SJSA1 (cell line): ENCODE measurements at regions not wholly inside any gene's neighbourhood (a gene's known extent, or its start where the extent isn't known, plus 50 kb on each side); places are given as distances from the start of the nearest gene placed in this dataset.

Experiments
- DNase-seq, 2 experiments: peaks; one replicate each; pipeline ENCODE4 v3.0.0-alpha.2; 2015 to 2020; ENCODE audit warnings: low spot score in 2 of 2, low read depth in 1 of 2
- H3K27ac ChIP-seq: fragments of 250-450 bp; sonication (Bioruptor Pico); 2 replicates; pipeline ENCODE4 v1.5.1; 2020; ENCODE audit warnings: mild to moderate bottlenecking, moderate library complexity
- H3K27me3 ChIP-seq: fragments of 250-450 bp; sonication (Bioruptor Pico); replicated peaks from 2 replicates; pipeline ENCODE4 v1.5.1; 2020; ENCODE audit warnings: mild to moderate bottlenecking, moderate library complexity
- H3K36me3 ChIP-seq: fragments of 250-450 bp; sonication (Bioruptor Pico); 2 replicates; pipeline ENCODE4 v1.5.1; 2020; ENCODE audit warnings: mild to moderate bottlenecking
- H3K4me1 ChIP-seq: fragments of 250-450 bp; sonication (Bioruptor Pico); replicated peaks from 2 replicates; pipeline ENCODE4 v1.6.1; 2021; ENCODE audit warnings: mild to moderate bottlenecking
- H3K4me3 ChIP-seq: fragments of 250-450 bp; sonication (Bioruptor Pico); 2 replicates; pipeline ENCODE4 v1.5.1; 2020; ENCODE audit warnings: mild to moderate bottlenecking
- H3K9me3 ChIP-seq: fragments of 250-450 bp; sonication (Bioruptor Pico); replicated peaks from 2 replicates; pipeline ENCODE4 v1.5.1; 2020; ENCODE audit warnings: mild to moderate bottlenecking

DNA sequence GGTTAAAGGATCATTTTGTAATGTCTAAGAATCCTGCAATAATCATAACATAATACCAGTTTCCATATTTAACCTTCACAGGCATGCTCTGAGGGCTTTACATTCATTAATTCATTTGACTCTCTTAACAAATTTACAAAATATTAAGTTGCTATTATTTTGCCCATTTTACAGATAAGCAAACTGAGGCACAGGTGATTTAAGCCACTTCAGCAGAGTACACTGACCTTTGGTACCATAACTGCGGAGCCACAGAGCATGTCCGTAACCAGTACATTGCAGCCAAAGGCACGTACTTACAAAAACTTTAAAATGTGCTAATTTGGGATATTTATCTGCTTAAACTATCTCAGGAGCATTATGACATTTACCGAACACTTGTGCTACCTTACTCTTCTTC, 169.4 kb upstream of the MYO16 start:
- Histone ChIP-seq H3K9me3 (no peaks in the 10 kb centered on the region; the same call in 1 of the 2 replicates), H3K27ac (no peak overlapping the region), H3K27me3 (peaks cover 8% of the 10 kb centered on the region), H3K36me3 (no peaks in the 10 kb centered on the region), H3K4me1 (peaks cover 12% of the 10 kb centered on the region), H3K4me3 (no peak overlapping the region)
- no peak for DNase-seq

DNA sequence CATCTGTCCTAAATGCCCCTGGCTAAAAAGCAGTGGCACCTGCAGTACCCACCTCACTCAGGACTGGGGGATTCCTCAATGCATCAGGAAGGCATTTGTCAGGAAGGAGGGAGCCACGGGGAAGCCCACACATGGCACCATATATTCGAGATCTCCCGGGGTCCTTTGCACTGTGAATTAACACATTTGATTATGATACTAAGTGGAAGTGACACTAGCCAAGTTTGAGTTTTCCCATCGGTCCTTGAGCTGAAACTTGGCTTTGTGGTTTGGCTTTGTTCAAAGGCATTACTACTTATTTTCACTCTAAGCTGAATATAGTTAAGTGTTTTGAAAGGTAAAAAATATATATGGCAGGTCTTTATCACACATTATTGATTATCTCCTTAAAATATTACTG, 168.7 kb upstream of the MYO16 start:
- Histone ChIP-seq H3K27me3 (peaks cover 7% of the 10 kb centered on the region), H3K4me3 (no peak overlapping the region), H3K27ac (no peak overlapping the region), H3K9me3 (no peaks in the 10 kb centered on the region; the same call in 1 of the 2 replicates), H3K4me1 (peaks cover 12% of the 10 kb centered on the region), H3K36me3 (no peaks in the 10 kb centered on the region)
- DNase-seq, result no peak

DNA sequence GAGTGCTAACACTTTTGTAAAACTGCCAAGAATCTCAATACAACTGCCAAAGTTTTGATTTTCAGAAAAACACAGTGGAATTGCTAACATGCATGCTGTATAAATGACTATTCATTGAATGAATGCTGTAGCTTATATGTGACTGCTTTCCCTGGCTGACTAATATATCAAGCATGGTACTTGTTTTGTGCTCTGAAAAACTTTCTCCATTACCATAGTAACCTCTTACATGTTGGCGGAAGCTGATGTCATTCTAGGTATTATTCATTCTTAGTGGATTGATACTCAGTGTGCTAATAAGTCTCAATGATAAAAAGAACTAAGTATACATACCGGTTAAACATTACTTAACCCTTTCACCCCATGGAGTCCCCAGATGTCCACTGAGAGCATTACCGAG, 166.1 kb upstream of the MYO16 start:
- H3K27ac ChIP-seq, result peak overlapping the region; percentile 69
- no peaks in the 10 kb centered on the region; the same call in none of the 2 replicates for H3K27me3 ChIP-seq
- DNase-seq, result peak in 1 of 2 experiments; percentile 77

DNA sequence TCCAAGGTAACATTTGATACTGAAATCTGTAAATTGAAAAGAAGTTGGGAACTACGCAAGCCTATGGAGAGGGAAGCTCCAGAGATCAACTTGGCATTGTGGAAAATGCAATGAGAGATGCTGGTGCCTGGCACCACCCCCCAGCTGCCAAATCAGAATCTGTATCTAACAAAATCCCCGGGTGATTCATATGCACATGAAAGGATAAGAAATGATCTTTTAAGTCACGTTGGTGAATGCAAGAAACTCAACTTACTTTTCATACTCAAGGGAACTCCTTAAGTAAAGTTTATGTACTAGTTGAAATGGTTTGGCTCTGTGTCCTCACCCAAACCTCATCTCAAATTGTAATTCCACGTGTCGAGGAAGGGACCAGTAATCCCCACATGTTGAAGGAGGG, 158.5 kb upstream of the MYO16 start:
- H3K36me3 ChIP-seq, result no peaks in the 10 kb centered on the region
- no peak overlapping the region for H3K4me3 ChIP-seq
- H3K27me3 ChIP-seq, result peaks cover 12% of the 10 kb centered on the region; the same call in 1 of the 2 replicates
- no peak for DNase-seq
- no peak overlapping the region for H3K27ac ChIP-seq
- H3K9me3 ChIP-seq, result no peaks in the 10 kb centered on the region
- no peaks in the 10 kb centered on the region for H3K4me1 ChIP-seq

More for the DNA sequence above, 166.1 kb upstream of the MYO16 start:
- Histone ChIP-seq H3K9me3 (no peaks in the 10 kb centered on the region), H3K36me3 (no peaks in the 10 kb centered on the region), H3K4me1 (peaks cover 12% of the 10 kb centered on the region), H3K4me3 (no peak overlapping the region)

DNA sequence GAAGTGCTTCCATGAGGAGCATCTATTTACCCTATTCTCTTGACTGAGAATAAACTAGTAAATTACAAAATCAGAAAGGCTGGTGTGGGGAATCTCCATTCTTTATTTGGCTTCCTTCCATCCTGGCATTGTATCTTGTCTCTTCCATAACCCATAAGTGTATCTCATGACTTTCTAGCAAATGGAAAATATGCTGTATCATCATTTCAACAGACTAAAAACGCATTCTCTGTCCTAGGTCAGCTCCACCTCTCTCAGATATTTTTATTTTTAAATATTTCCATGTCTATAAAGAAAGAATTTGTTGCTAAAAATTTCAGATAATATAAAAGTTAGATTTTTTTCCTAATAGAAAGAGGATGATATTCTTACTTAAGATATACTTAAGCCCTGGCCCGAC, 154.2 kb upstream of the MYO16 start:
- Histone ChIP-seq H3K9me3 (no peaks in the 10 kb centered on the region), H3K4me3 (no peak overlapping the region), H3K27me3 (peaks cover 28% of the 10 kb centered on the region), H3K27ac (no peak overlapping the region), H3K4me1 (no peaks in the 10 kb centered on the region), H3K36me3 (no peaks in the 10 kb centered on the region)
- no peak for DNase-seq

DNA sequence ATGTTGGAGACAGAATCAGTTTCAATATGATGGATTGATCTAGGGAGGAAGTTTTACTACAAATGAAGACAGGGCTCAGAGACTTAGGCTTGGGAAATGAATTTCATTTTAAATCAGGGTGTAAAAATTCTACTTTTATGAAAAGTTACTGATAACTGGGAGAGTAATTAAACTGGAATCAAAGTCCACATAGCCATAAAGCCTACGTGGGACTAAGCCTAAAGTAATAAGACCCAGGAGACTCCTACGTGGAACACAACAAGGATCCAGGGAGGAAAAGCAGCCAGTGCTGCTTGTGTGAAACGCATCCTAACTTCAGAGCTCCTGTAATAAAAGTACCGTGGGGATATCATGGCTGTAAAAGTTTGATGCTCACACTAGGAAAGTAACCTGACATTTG, 152.0 kb upstream of the MYO16 start:
- DNase-seq, result no peak
- Histone ChIP-seq H3K27me3 (peaks cover 40% of the 10 kb centered on the region), H3K27ac (no peak overlapping the region), H3K9me3 (no peaks in the 10 kb centered on the region), H3K4me1 (no peaks in the 10 kb centered on the region), H3K36me3 (no peaks in the 10 kb centered on the region), H3K4me3 (no peak overlapping the region)

DNA sequence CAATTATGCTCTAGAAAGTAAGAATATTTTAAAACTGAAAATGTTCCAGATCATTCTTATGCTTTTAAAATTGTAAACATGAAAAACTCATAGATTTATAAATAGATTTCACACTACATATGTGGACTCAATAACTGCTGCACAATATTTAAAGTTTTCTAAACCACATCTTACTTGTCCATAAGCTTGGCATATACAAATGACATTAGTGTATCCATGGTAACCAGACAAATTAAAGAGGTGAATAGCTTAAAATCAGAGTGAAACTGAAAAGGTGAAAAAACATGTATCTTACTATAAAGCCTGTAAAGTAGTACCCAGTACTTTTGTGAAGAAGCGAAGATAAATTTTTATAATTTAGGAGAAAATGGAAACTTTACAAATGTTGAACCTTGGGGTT, 151.2 kb upstream of the MYO16 start:
- no peaks in the 10 kb centered on the region for H3K9me3 ChIP-seq
- no peak overlapping the region for H3K4me3 ChIP-seq
- H3K27ac ChIP-seq, result no peak overlapping the region
- no peak for DNase-seq
- peaks cover 47% of the 10 kb centered on the region for H3K27me3 ChIP-seq
- no peaks in the 10 kb centered on the region for H3K4me1 ChIP-seq
- no peaks in the 10 kb centered on the region for H3K36me3 ChIP-seq

DNA sequence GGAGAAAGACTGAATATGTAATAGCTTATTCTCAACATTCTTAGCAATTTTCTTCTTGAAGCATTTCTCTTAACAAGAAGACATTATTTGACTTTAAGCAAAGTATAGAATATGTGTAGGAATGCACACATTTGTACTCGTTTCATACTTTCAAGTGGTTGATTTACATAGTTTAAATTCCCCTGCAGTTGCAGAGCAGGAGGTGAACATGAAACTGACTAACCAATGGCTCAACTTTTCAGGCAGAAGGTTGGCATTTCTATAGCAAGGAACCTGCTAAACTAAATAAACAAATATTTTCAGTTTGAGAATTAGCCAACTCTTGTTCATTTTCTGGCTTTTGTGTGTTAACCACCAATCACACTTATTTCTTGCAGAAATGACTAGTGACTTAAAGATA, 145.4 kb upstream of the MYO16 start:
- no peak overlapping the region for H3K4me3 ChIP-seq
- no peaks in the 10 kb centered on the region for H3K4me1 ChIP-seq
- no peaks in the 10 kb centered on the region for H3K36me3 ChIP-seq
- peaks cover 19% of the 10 kb centered on the region for H3K27me3 ChIP-seq
- no peaks in the 10 kb centered on the region for H3K9me3 ChIP-seq
- no peak for DNase-seq
- no peak overlapping the region for H3K27ac ChIP-seq

DNA sequence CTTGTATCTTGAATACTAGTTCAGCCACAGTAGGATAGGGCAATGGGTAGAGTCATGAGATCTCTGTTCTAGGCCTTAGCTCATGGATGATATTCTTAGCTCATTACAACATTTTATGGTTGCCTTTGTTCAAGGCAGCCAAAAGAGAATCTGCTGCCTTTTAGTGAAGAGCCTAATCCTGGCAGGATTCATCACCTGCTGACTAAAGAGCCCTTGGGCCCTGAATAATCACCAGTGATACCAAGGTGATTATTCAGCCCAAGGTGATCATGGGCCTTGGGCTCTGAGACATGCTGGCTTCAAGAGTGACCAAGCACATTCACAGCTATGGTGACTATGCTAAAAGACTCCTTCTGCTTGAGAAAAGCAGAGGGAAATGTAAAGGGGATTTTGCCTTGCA, 143.3 kb upstream of the MYO16 start:
- no peaks in the 10 kb centered on the region for H3K4me1 ChIP-seq
- H3K36me3 ChIP-seq, result no peaks in the 10 kb centered on the region
- H3K9me3 ChIP-seq, result no peaks in the 10 kb centered on the region

DNA sequence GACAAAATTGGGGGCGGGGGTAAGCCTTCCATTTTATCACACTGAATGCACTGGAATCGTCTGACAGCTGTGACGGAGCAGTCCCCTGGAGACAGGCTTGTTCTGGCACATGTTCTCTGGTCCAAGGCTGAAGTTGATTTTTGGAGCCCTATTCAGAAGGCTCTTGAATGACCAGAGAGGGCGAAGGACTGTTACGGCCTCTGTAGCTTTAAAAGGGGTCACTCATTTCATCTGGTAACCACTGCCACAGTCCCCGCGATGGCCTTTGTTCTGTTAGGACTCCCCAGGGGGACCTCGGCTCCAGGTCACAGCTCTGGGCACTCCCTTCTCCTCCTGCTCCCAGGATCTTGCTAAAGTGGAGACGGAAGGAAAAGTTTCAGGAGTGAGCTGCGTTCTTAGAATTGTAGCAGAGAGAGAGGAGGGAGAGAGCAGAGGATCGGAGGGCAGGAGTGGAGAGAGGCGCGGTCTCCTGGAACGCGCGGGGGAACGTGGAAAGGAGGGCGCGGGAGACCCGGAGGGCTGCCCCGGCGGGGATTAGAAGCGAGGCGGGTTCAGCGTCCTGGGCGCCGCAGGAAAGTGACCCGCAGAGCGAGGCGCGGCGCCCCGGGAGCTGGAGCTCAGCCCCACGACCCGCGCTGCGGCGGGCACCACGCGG, 134.3 kb upstream of the MYO16 start:
- H3K4me1 ChIP-seq, result peaks cover 7% of the 10 kb centered on the region
- peak overlapping the region; percentile 25 for H3K4me3 ChIP-seq
- DNase-seq, result peak in 1 of 2 experiments; percentile 28
- H3K36me3 ChIP-seq, result no peaks in the 10 kb centered on the region
- H3K9me3 ChIP-seq, result no peaks in the 10 kb centered on the region
- H3K27ac ChIP-seq, result no peak overlapping the region
- peaks cover 80% of the 10 kb centered on the region for H3K27me3 ChIP-seq

More for the DNA sequence above, 143.3 kb upstream of the MYO16 start:
- H3K27ac ChIP-seq, result no peak overlapping the region
- H3K27me3 ChIP-seq, result peaks cover 16% of the 10 kb centered on the region; the same call in 1 of the 2 replicates
- DNase-seq, result no peak
- H3K4me3 ChIP-seq, result no peak overlapping the region

DNA sequence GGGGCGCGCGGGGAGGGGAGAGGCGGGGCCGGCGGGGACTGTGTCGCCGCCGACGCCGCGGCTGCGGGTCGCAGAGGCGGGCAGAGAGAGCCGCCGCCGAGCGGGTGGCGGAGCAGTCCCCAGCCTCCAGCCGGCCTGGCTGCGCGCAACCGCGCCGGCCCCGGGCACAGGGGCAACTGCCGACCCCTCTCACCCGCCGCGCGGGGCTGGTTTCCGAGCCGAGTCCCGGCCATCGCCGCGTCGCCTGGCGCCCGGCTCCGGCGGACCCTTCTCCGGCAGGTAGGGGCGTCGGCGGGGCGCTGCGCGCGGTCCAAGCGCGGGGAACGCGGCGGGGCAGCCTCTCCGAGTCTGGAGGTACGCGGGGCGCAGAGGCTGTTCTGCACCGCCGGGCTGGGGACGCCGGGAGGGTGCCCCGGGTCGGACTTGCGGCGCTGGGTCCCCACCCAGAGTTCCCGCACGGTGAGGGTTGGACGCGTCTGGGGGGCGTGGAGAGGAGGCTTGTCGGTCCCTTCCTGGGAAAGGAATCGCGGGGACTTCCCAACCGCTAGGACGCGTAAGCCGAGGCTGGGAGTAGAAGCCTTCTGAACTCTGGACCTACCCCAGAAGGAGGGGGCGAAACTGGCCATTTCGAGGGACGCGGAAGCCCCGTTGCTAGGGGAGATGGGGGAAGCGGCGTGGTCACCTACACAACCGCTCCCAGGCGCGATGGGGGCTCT, 133.6 kb upstream of the MYO16 start:
- Histone ChIP-seq H3K9me3 (no peaks in the 10 kb centered on the region), H3K27ac (no peak overlapping the region), H3K4me1 (peaks cover 7% of the 10 kb centered on the region), H3K27me3 (peaks cover 80% of the 10 kb centered on the region), H3K36me3 (no peaks in the 10 kb centered on the region), H3K4me3 (peak overlapping the region; percentile 25)
- peak in 1 of 2 experiments; percentile 34 for DNase-seq

DNA sequence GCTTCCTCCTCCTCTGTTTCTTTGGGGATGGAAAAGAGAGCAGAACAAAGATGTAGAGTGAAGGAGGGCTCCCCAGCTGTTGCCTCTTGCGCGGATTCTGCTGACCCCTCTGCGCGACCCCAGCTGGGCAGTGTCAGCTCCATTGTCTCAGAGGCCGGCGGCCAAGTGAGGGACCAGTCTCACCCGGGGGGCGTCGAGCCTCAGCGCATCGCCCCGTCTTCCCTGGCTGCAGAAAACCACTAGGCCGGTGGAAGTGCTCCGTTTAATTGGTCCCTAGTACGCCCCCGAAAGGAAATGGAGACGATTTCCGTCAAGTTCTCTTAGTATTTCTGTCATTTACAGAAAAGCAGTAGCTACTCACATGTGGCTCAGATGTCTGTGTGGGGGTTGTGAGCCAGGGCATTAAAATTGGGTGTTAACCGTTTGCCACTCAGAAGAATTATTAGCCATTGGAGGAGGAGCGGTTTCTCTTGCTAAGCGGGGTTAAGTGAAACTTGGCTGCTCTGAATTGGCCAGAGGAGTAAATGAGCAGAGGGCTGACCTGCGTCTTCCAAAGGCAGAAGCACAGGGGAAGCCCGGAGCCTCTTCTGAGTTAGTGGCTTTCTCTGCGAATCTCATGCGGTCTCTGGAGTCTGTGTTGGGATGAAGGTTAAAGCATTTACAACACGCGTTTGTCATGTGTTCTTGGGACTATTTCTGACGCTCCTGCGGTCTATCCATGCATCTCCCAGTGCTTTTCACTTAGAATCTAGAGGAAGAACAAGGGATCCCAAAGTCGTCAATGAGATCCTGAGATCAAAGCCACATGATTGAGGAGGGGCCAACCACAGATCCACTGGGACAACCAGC, 132.8 kb upstream of the MYO16 start:
- Histone ChIP-seq H3K27me3 (peaks cover 81% of the 10 kb centered on the region), H3K27ac (no peak overlapping the region), H3K36me3 (no peaks in the 10 kb centered on the region), H3K9me3 (no peaks in the 10 kb centered on the region), H3K4me1 (peaks cover 7% of the 10 kb centered on the region), H3K4me3 (no peak overlapping the region; the same call in 1 of the 2 replicates)
- DNase-seq, result no peak

DNA sequence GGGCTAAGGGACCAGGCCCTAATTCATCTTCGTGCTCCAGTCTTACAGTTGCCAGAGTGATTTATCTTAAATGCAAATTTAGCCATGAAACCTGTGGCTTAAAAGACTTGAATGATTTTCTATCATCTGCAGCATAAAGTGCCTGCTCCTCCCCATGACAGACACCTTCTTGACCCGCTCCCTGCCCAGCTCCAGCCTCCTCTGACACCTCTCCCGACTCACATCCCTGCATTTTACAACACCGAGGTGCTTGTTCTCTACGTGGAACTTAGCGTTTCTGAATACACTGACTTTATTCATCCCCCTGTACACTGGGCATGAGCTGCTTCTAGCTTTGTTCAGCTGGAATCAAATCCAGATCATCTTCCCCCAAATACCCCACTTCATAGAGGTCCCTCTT, 128.7 kb upstream of the MYO16 start:
- DNase-seq, result no peak
- Histone ChIP-seq H3K27ac (no peak overlapping the region), H3K36me3 (no peaks in the 10 kb centered on the region), H3K9me3 (no peaks in the 10 kb centered on the region), H3K27me3 (peaks cover 51% of the 10 kb centered on the region), H3K4me3 (no peak overlapping the region), H3K4me1 (peaks cover 5% of the 10 kb centered on the region)

DNA sequence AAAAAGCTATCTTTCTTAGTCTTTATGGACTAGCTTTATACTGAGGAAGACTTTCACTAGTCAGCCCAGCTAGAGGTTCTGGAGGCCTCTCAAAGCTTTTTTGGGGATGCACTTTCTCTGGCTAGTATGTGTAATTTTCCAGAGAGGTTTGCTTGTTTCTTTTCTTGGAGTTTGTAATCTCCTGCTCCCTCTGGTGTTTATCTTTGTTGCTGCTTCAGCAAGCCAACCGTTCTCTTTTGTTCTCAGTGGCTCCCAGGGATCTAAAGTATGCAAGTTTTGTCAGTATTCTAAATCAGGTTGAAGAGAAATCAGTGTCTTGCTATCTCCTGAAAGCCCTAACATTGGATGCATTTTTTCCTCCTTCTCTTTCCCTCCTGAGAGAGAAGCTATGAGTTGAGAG, 121.1 kb upstream of the MYO16 start:
- no peak overlapping the region for H3K27ac ChIP-seq
- peak in 1 of 2 experiments; percentile 47 for DNase-seq
- no peaks in the 10 kb centered on the region for H3K9me3 ChIP-seq
- no peak overlapping the region for H3K4me3 ChIP-seq
- H3K27me3 ChIP-seq, result peaks cover 7% of the 10 kb centered on the region; the same call in 1 of the 2 replicates
- no peaks in the 10 kb centered on the region for H3K4me1 ChIP-seq
- H3K36me3 ChIP-seq, result no peaks in the 10 kb centered on the region
